T follicular helper cell (primary cell): ENCODE measurements at regions not wholly inside any gene's neighbourhood (a gene's known extent, or its start where the extent isn't known, plus 50 kb on each side); places are given as distances from the start of the nearest gene placed in this dataset.
"Not testable (repeated sequence)": the region's sequence is repeated elsewhere in the genome, so short reads cannot be mapped to it uniquely, and the experiment has no call there.

Experiments
- DNase-seq: peaks from one replicate; pipeline ENCODE4 v3.0.0-alpha.2; 2020; ENCODE audit warnings: low read depth

DNA sequence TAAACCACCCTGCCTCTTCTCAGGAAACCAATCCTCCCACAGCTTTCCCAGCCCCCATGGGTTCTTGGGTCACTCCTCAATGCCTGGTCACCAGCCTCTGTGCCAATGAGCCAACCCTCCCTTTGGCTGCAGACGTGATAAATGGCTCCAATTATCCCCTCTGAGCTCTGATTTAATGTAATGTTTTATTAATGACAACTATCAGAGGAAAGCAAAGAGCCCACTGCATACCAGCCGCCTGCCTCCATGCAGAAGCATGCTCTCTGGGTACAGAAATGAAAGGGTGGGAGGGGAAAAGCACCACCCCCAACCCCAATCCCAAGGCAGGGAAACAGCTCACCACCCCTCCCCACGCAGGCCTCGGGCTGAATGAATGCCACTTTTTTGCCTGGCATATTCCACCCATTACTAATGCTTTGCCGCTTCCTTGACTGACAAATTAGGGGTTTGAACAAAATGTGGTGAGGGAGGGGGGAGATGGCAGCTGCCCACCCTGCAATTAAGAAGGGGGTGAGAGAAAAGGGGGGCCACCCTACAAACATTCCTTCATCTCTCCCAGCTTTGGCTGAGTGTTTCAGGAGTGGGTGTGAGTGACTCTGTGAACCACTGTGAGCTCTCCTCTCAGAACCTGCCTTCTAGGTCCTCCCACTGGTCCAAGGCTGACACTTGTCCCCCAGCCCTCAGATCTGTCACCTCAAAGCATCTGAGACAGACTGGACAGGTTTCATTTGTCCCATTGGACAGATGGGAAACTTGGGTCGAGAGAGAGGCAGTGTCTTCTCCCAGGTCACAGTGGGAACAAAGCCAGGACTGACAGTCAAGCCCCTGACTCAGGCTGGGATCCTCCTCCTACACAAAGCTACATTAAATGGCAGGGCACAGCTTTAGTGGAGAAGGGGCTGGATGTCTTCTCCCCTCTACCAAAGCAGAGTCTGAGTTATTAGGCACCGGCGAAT, 161.5 kb downstream of the TMEM132E start:
- no peak for DNase-seq

DNA sequence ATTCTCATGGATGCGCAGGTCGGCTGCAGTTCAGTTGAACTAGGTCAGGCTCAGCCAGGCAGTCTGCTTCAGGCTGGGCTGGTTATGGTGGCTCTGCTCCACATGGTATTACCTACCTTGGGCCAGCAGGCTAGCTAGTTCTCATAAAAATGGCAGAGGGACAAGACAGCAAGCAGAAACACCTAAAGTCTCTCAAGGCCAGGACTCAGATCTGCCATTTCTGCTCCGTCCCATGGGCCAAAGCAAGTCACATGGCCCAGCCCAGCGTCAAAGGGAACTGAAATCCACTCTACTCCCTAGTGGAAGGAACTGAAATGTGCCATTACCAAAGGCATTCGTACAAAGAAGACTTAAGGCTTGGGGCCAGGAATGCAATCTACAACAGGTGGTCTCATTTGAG, 160.0 kb downstream of the TMEM132E start:
- DNase-seq = no peak

DNA sequence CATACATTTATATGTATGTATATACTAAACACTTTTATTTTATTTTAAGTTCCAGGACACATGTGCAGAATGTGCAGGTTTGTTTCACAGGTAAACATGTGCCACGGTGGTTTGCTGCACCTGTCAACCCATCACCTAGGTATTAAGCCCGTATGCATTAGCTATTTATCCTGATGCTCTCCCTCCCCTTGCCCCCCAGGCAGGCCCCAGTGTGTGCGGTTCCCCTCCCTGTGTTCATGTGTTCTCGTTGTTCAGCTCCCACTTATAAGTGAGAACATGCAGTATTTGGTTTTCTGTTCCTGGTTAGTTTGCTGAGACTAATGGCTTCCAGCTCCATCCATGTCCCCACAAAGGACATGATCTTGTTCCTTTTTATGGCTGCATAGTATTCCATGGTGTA, 158.3 kb downstream of the TMEM132E start:
- DNase-seq = not testable (repeated sequence)

DNA sequence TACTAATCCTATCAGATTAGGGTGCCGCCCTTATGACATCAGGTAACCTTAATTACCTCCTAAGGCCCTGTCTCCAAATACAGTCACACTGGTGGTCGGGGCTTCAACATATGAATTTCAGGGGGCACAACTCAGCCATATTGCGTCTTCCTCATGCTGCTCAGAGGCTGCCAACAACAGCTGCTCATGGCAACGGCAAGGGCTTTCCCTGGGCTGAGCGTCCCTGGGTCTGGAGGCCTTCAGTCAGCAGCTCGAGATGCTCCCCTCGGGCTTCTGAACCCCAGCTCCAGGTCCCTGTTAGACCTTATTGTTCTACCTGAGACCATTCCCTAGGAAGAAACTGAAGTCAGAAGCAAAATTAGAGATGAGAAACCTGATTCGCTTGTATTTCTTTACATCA, 157.2 kb downstream of the TMEM132E start:
- DNase-seq = no peak

DNA sequence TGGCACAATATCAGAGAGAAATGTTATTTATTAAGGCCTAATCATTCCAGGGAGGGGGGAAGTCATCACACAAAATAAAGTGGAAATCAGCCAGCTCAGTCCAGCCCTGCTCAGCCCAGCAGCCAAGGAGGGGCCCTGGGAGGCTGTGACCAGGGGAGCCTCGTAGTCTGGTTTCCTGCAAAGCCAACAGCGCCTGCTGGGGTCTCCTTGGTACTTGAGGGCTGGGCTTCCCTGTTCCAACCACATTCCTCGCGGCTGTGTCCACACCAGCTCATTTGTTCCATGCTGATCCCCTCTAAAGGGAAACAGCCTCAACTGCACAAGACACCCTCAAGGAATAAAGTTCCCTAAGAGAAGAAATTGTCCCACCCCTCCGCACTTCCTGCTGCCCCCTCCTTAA, 154.0 kb downstream of the TMEM132E start:
- DNase-seq = no peak

DNA sequence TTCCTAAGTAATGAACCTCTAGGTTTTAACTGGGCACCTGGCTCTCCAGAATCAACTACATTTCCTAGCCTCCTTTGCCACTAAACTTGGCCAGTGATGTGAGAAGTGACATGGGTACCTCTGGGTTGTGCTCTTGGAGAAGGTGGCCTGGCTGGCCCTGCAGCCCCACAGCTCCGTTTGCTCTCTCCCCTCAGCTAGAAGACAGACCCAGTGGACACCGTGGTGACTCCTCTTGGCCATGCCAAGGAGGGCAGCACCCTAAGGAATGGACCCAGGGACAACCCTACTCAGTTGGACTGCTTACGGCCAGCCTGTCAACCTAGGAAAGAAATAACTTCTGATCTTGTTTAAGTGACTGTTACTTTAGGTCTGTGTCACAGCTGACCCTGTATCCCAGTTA, 151.4 kb downstream of the TMEM132E start:
- DNase-seq = no peak

DNA sequence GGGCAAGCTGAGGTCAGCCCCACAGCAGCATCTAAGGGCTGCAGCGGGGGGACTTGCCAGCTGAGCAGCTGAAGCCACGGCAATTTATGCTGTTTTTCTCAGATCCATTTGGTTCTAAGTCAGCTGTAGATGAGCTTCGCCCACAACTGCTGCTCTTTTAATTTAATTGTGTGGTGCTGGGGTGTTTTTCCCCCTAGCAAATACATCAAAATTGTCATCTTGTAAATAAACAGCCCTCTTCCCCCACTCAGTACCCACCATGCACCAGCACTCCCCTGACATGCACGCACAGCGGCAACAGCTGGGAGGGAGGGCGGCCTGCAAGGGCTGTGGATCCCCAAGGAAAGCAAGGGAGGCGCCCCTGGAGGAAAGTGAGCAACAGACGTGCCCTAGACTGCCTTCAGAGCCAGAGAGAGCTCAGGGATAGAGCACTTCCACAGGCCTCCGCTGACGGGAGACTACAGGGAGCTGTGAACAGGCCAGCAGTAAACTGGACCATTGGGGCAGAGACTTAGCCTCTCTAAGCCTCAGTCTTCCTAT, 149.5 kb downstream of the TMEM132E start:
- DNase-seq = no peak

DNA sequence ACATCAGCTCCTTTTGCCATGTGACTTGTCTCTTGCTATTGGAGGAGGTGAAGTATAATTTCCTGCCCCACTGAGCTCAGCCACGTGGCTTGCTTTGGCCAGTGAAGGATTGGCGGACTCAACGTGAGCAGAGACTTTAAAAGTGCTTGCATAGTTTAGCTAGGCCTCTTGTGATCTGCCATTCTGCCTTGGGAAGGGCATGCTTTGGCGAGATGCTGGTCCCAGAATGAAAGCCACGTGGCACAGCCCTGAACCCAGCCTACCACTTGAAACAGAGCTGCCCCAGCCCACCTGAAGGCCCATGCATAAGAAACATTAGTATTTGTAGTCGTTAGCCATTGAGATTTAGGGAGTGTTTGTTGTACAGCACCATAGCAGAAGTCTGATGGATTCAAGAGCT, 148.2 kb downstream of the TMEM132E start:
- no peak for DNase-seq

DNA sequence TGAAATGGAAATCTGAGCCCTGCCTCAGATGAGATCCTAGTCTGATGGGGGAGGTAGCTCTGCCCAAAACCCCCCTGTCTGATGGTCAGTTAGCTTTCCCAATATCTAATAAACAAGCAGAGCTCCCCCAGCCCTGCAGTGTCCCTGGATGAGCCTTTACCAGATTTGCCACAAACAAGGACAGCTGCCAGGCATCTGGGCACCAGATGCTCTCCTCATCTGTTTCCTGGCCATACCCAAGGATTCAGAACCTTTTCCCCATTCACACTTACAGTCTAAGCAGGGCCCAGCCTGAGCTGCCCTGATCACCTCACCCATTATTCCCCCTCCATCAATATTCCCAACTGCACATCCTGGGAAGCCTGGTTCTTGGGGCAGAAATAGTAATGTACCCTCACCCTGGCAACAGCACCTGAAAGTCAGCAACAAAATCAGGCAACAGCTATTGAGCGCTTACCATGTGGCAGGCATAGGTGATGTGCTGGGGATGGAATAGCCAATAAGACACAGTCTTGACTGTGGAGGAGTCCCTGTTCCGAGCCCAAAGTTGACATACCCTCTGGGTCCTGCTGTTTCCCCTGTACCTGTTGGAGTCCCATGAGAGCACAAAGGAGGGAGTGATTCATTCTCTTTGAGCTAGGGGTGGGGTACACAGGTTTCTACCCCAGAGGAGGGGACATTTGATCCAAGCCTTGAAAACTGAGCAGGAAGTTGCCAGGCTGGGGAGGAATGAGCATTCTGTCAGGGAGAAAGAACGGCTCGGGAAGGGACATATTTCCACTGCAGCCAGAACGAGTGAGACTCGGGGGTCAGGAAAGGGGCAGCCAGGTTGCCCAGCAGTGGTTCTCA, 147.4 kb downstream of the TMEM132E start:
- no peak for DNase-seq

DNA sequence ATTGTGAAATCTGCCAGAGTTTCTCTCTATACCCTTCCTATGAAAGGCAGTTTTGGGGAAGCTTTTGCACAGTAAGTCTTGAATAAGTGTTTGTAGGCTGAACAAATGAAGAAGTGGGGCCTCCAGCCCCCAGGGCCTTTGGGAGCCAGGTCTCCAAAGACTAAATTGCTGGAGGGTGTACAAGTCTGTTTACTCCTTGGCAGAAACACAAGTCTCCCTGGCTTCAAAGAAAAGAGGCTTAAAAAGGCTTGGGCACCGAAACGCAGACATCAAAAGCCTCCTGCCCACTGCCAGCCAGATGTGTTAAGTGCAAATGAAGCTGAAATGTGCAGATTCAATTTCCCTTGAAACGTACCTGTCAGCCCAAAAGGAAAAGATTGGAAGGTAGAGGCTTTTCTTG, 146.3 kb downstream of the TMEM132E start:
- no peak for DNase-seq

DNA sequence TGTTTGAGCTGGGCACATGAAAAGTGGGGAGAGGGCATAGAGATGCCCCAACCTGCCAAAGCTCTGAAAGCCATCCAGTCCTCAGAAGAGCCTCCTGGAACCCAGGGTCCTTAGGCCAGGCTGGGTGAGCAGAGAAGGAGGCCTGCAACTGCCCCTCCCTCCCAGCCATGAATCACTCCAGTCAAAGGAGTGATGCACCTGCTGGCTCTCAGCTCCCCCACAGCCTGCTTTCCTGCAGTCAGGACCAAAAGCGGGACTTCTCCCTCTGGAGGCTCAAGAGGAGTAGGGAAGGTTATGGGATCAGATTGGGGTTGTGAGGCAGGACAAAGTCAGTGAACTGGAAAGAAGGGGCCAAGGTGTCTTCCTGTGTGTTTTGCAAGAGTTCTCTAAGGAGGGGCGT, 145.6 kb downstream of the TMEM132E start:
- no peak for DNase-seq

DNA sequence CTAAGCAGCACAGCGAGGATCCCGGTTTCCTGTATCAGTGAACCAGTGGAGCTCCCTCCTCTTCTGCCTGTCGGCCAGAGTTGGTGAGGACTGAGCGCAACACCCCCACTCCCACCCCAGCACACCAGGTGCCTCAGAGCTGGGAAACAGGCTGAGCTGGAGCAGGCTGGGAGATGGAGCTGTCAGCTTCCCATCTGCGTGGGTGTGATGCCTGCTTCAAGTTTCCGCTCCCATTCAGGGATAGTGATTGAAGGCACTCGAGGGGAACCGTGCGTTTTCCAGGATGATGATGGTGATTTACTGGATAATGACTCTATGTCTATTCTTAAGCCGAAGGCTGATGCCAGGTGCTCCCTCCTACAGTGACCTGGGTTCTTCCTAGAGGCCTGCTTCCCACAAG, 144.5 kb downstream of the TMEM132E start:
- DNase-seq = no peak

DNA sequence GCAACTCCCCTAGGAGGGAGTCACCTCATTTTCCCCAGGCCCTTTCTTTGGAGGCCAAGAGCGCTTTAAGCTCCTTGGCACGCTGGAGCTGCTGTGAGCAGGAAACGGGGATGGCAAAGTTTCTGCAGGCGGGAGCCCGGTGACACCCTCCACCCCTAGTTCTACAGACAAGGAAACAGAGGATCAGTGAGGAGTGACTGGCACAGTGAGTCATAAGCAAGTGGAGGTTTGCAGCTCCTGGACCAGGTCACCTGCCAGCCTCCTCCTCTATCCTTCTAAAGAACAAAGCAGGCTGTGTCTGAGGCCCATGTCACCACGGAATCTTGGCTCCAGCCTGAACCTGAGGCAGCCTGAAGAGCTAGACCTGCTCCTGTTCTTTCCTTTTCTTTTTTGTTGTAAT, 141.9 kb downstream of the TMEM132E start:
- DNase-seq = no peak

DNA sequence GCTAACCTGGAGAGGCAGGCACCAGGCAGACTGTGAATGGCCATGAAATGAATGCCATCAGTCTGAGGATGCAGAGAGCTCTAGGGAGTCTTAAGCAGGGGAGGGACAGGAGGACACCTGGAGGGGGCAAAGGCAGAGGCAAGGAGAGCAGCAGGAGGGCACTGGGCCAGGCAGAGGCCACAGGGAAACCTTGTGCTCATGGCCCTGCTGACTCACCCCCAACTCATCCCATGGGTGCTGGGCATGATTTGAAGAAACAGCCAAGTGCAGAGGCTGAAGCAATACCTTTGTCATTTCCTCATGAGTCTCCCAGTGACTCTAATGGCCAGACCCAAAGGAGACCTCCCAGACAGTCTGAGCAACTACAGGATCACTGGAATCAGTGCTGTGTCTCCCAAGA, 141.4 kb downstream of the TMEM132E start:
- no peak for DNase-seq

DNA sequence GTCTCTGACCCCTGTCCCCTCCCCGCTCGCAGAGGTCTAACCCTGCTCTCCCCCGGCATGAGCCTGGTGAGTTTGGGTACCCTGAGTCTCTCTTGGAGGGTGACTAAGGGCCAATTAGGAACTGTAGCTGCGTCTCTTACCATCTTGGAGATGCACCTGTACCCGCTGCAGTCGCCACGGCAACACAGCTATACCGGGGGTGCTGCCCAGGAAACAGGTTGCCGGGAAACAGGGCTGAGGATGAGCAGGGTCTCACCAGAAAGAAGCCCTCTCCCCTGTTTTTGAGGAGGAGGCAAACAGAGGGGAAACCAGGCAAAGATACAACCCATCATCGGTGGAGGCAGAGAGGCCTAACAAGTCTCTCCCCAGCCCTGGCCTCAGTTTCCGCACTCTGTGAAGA, 140.2 kb downstream of the TMEM132E start:
- DNase-seq = no peak

DNA sequence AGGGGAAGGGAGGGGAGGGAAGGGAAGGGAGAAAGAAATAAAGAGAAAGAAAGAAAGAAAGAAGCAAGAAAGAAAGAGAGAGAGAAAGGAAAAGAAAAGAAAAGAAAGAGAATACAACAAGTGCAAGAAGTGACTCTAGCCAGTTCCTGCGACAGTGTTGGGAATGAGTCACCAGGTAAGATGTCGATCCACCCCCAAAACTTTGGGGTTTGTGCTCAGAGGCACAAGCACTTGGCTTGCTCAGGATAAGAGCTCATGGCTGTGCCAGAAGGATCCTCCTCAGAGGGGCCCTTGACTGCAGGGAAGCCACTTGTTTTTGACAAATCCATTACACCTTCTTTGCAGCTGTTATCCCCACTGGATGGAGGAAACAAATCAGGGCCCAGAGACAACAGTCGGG, 137.7 kb downstream of the TMEM132E start:
- DNase-seq = no peak

DNA sequence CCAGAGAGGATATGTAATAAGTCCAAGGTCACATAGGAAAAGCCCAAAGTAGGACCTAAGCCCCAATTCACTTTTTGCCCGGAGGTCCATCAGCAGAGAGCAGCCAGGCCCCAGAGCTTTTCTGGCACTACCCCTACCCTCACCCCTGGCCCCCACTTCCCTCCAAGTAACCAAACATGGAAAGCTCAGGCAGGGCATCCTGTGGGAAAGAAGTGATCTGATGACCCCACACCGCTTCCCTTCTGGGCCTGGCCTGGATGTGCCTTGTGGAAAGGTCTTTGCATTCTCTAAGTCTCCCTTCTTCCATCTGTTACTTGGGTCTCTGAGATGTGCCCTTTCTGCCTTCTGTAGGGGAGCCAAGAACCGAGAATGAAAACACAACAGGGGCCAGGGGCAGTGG, 136.9 kb downstream of the TMEM132E start:
- DNase-seq = no peak

DNA sequence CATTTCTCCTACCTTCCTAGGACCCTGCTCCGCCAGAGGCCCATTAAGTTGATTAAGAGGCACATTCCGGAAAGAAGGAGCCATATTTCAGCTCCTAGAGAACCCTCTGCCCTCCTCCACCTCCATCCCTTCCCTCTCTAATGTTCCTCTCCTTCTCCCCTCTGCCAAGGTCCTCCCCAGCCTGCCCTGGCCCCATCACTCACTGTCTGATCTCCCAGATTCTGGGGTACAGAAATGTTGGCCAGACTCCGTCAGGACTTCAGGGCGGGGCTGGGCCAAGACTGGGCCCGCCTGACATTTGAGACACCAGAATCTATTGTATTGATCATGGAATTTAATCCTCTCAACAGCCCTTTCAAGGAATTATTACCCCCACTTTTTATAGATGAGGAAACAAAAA, 136.1 kb downstream of the TMEM132E start:
- no peak for DNase-seq

DNA sequence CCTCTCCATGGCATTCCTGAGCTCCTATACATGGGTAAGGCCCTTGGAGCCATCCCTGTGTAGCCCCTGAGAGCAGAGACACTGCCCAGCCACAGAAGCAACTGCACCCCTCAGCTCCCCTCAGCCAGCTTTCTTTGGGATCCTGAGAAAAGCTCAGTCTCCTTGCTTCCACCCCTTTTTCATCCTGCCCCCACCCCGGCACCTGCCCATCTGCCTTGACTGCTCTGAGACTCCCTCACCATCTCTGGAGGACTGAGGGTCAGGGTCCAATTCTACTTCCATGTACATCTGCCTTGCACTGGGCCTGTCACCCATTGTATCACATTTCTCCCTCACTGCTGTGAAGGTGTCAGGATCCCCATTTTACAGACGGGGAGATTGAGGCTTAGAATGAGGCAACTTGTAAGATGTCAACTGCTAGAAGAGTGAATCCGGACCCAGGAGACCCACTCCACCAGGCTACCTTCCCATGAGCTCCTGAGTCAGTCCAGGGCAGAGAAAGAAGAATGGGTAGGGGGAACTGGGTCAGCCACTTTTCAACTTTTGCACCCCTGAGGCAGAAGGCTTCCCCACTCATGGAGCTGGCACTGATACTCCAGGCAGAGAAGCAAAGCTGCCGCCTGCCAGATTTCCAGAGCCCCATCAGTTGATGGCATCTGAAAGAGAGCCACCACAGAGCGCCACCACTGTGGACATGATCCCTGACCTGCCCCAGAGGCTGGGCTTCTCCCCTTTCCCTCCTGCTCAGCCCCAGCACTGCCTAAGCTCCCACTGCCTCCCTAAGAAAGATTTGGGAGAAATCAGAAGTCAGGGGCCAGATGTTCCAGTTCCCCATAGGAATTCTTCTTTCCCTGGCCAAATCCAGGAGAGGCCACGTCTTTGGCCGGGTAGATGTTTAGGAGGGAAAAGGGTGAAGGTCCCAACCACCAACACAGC, 135.4 kb downstream of the TMEM132E start:
- no peak for DNase-seq

DNA sequence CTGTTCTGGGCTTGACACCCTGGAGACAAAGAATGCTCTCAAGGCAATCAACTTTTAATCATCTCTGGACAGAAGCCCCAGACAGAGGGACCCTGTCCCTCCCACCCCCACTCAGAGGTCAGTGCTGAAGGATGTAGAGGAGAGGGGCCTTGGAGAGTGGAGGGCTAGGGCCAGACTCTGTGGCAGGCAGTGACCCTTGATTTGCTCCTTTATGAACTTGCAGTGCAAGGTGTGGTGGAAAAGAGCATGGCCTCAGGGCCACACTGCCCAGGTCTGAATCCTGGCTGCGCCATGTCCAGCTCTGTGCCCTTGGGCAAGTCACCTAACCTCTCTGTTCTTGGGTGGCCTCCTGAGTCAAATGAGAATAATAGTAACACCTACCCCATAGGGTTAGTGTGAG, 134.3 kb downstream of the TMEM132E start:
- DNase-seq = no peak

DNA sequence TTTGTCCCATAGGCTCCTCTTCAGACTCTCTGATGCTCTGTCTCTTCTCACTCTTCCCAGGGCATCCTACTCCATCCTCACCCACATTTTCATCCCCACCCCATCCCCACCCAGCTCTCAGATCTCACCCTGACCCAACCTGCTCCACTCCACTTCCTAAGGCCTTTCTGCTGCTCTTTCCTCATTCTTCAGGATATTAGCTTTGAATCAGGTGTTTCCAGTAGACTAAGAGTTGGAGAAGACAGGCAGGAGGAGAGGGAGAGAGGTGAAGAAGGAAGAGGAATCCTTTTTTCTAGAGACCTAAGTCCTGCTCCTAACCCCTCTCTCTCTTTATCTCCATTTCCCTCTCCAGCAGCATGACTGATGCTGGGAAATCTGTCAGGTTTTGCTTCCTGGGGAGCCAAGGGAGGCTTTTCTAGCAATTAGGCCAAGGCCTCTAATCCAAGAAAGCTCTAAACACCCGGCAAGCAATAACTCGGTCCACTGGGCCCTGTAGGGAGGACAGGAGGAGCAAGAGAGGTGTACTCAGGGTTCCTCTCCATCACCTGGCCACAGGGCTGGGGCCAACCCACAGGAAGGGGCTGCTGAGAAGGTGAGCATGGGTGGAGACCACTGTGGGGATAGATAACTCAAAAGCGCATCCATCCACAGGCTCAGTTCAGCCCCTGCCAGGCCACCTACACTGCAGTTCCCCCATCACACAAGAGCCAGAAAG, 133.3 kb downstream of the TMEM132E start:
- DNase-seq = no peak
